ENCODE measurements at regions not wholly inside any gene's neighbourhood (a gene's known extent, or its start where the extent isn't known, plus 50 kb on each side); places are given as distances from the start of the nearest gene placed in this dataset.

- no peaks in the 10 kb centered on the region for H3K27me3 ChIP-seq (ENCODE audit: control insufficient read depth in 1 of 2, insufficient read depth in 1 of 2, low read length in 2 of 2)
- H2BK120ac ChIP-seq (ENCODE audit: low read depth, low read length): no peak overlapping the region
- peak; percentile 21 for DNase-seq
- H3K27ac ChIP-seq (ENCODE audit: low read length, poor library complexity, severe bottlenecking): no peak overlapping the region
- H2BK12ac ChIP-seq (ENCODE audit: low read length in 2 of 2): no peak overlapping the region
- no peak overlapping the region for H3K4ac ChIP-seq (ENCODE audit: low read depth in 1 of 2, low read length in 2 of 2)
- no peak overlapping the region for H2BK15ac ChIP-seq (ENCODE audit: low read depth, poor library complexity, severe bottlenecking)
- H3K18ac ChIP-seq (ENCODE audit: low read depth in 1 of 2, low read length in 2 of 2): no peak overlapping the region
- H3K4me3 ChIP-seq (ENCODE audit: insufficient read depth in 1 of 2, low read depth in 1 of 2, low read length in 2 of 2): no peak overlapping the region
- peaks cover 6% of the 10 kb centered on the region for H3K4me1 ChIP-seq (ENCODE audit: control insufficient read depth, insufficient read depth, low read depth, low read length)
- H2AFZ ChIP-seq (ENCODE audit: low read depth, low read length): no peak overlapping the region
- H3K79me1 ChIP-seq (replicated peaks; ENCODE audit: low read length, poor library complexity, severe bottlenecking): no peaks in the 10 kb centered on the region
- H3K9me3 ChIP-seq (ENCODE audit: control insufficient read depth, low read length): no peaks in the 10 kb centered on the region
- H4K8ac ChIP-seq (ENCODE audit: low read length): no peak overlapping the region
- H3K9ac ChIP-seq (ENCODE audit: low read length): no peak overlapping the region
- no peak overlapping the region for H4K91ac ChIP-seq (ENCODE audit: low read length)
- no peak overlapping the region for H3K14ac ChIP-seq (ENCODE audit: low read length in 2 of 2)
- no peak overlapping the region for H2BK5ac ChIP-seq (ENCODE audit: low read depth, low read length, poor library complexity, severe bottlenecking)
- no peaks in the 10 kb centered on the region for H3K36me3 ChIP-seq (ENCODE audit: control insufficient read depth in 1 of 2, insufficient read depth in 2 of 2, low read depth in 1 of 2, low read length in 2 of 2)
- no peak overlapping the region for H2AK5ac ChIP-seq (ENCODE audit: low read length, severe bottlenecking)
- no peak overlapping the region for H3K23ac ChIP-seq (ENCODE audit: low read length in 2 of 2)
- H3K4me2 ChIP-seq (ENCODE audit: low read length, poor library complexity, severe bottlenecking): no peak overlapping the region
- WGBS: no CpG with 5 or more reads among the region's 3 CpGs
Measured at GRCh38 chr7:93048136-93048930, 69.4 kb downstream of the SAMD9 start.

DNA sequence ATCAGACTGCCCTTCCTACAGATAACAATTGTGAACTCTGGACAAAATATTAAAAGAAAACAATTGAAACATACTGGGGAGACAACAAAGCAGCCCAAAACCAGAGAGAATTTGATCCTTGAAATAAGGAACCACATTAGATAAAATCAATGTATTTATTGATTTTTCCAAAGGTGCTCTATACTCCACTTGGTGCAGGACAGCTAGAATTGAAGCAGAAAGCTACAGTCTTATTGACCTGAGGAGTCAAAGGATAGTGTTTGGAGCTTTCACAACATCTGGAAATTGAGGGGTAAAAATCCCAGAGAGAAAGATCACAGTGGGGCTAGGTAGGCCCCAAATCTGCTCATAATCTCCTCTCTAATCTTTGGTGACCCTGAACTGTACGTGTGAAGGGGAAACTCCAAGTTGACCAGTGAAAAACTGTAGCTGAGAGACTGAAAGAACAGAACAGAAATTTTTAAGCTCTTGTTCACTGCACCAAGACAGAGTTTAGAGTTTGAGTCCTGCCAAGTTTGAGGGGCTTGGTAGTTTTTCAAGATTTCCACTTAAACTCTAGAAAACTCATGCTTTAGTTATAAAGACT is 70.2 kb downstream of the SAMD9 start:
- H2BK5ac ChIP-seq (ENCODE audit: low read depth, low read length, poor library complexity, severe bottlenecking): no peak overlapping the region
- peak overlapping the region; percentile 41 for H4K8ac ChIP-seq (ENCODE audit: low read length)
- no peak overlapping the region for H3K4me3 ChIP-seq (ENCODE audit: insufficient read depth in 1 of 2, low read depth in 1 of 2, low read length in 2 of 2)
- peak overlapping the region; percentile 34 for H2BK120ac ChIP-seq (ENCODE audit: low read depth, low read length)
- H3K4me1 ChIP-seq (ENCODE audit: control insufficient read depth, insufficient read depth, low read depth, low read length): peaks cover 9% of the 10 kb centered on the region
- peak overlapping the region; percentile 6 to 34 for H3K18ac ChIP-seq (ENCODE audit: low read depth in 1 of 2, low read length in 2 of 2)
- H3K14ac ChIP-seq (ENCODE audit: low read length in 2 of 2): no peak overlapping the region
- no peak overlapping the region for H3K4me2 ChIP-seq (ENCODE audit: low read length, poor library complexity, severe bottlenecking)
- no peak overlapping the region for H3K9ac ChIP-seq (ENCODE audit: low read length)
- no peak overlapping the region for H3K23ac ChIP-seq (ENCODE audit: low read length in 2 of 2)
- H2AFZ ChIP-seq (ENCODE audit: low read depth, low read length): no peak overlapping the region
- H3K4ac ChIP-seq (ENCODE audit: low read depth in 1 of 2, low read length in 2 of 2): no peak overlapping the region
- 89% methylated on average over 1 of the region's 1 CpG for whole genome bisulfite sequencing
- H3K27ac ChIP-seq (ENCODE audit: low read length, poor library complexity, severe bottlenecking): no peak overlapping the region
- no peak for DNase-seq
- H2BK12ac ChIP-seq (ENCODE audit: low read length in 2 of 2): no peak overlapping the region
- no peak overlapping the region for H4K91ac ChIP-seq (ENCODE audit: low read length)
- no peaks in the 10 kb centered on the region for H3K27me3 ChIP-seq (ENCODE audit: control insufficient read depth in 1 of 2, insufficient read depth in 1 of 2, low read length in 2 of 2)
- no peaks in the 10 kb centered on the region for H3K79me1 ChIP-seq (replicated peaks; ENCODE audit: low read length, poor library complexity, severe bottlenecking)
- no peaks in the 10 kb centered on the region for H3K9me3 ChIP-seq (ENCODE audit: control insufficient read depth, low read length)
- H2BK15ac ChIP-seq (ENCODE audit: low read depth, poor library complexity, severe bottlenecking): no peak overlapping the region
- no peak overlapping the region for H2AK5ac ChIP-seq (ENCODE audit: low read length, severe bottlenecking)
- H3K36me3 ChIP-seq (ENCODE audit: control insufficient read depth in 1 of 2, insufficient read depth in 2 of 2, low read depth in 1 of 2, low read length in 2 of 2): no peaks in the 10 kb centered on the region

DNA sequence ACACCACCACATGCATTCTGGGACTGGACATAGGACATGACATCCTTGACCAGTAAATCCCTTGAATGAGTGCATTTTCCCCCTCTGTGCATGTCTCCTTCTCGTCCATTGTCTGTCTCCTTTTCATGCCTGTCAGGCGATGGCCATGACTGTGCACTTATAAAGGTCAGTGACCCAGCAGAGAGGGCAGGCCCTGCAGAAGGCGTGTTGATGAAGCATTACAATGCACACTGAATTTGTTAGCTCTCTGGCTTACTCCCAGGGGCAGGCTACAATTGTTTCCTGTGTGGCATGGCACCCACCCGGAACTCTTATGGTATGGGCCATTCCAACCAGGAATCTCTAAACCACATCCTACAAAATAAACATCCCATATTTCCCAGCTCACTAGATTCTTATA is 71.1 kb downstream of the SAMD9 start:
- H3K9ac ChIP-seq (ENCODE audit: low read length): no peak overlapping the region
- no peak overlapping the region for H2AFZ ChIP-seq (ENCODE audit: low read depth, low read length)
- H4K91ac ChIP-seq (ENCODE audit: low read length): no peak overlapping the region
- H2AK5ac ChIP-seq (ENCODE audit: low read length, severe bottlenecking): no peak overlapping the region
- peak overlapping the region in 1 of 2 experiments; percentile 77 for H3K18ac ChIP-seq (ENCODE audit: low read depth in 1 of 2, low read length in 2 of 2)
- H2BK5ac ChIP-seq (ENCODE audit: low read depth, low read length, poor library complexity, severe bottlenecking): no peak overlapping the region
- peaks cover 9% of the 10 kb centered on the region for H3K4me1 ChIP-seq (ENCODE audit: control insufficient read depth, insufficient read depth, low read depth, low read length)
- H3K14ac ChIP-seq (ENCODE audit: low read length in 2 of 2): peak overlapping the region in 1 of 2 experiments; percentile 92
- H3K23ac ChIP-seq (ENCODE audit: low read length in 2 of 2): no peak overlapping the region
- no peaks in the 10 kb centered on the region for H3K79me1 ChIP-seq (replicated peaks; ENCODE audit: low read length, poor library complexity, severe bottlenecking)
- H3K27ac ChIP-seq (ENCODE audit: low read length, poor library complexity, severe bottlenecking): no peak overlapping the region
- no peak overlapping the region for H3K4me3 ChIP-seq (ENCODE audit: insufficient read depth in 1 of 2, low read depth in 1 of 2, low read length in 2 of 2)
- no peaks in the 10 kb centered on the region for H3K9me3 ChIP-seq (ENCODE audit: control insufficient read depth, low read length)
- no peak overlapping the region for H2BK15ac ChIP-seq (ENCODE audit: low read depth, poor library complexity, severe bottlenecking)
- no peak overlapping the region for H2BK120ac ChIP-seq (ENCODE audit: low read depth, low read length)
- peak overlapping the region in 1 of 2 experiments; percentile 75 for H2BK12ac ChIP-seq (ENCODE audit: low read length in 2 of 2)
- peak; percentile 26 for DNase-seq
- WGBS: 8% methylated on average over 4 of the region's 4 CpGs
- no peaks in the 10 kb centered on the region for H3K27me3 ChIP-seq (ENCODE audit: control insufficient read depth in 1 of 2, insufficient read depth in 1 of 2, low read length in 2 of 2)
- no peak overlapping the region for H3K4me2 ChIP-seq (ENCODE audit: low read length, poor library complexity, severe bottlenecking)
- peak overlapping the region; percentile 87 for H4K8ac ChIP-seq (ENCODE audit: low read length)
- H3K36me3 ChIP-seq (ENCODE audit: control insufficient read depth in 1 of 2, insufficient read depth in 2 of 2, low read depth in 1 of 2, low read length in 2 of 2): no peaks in the 10 kb centered on the region
- peak overlapping the region in 1 of 2 experiments; percentile 87 for H3K4ac ChIP-seq (ENCODE audit: low read depth in 1 of 2, low read length in 2 of 2)

GRCh38 chr7:93044147-93044810 is 73.5 kb downstream of the SAMD9 start:
- no peak overlapping the region for H2BK15ac ChIP-seq (ENCODE audit: low read depth, poor library complexity, severe bottlenecking)
- H3K4ac ChIP-seq (ENCODE audit: low read depth in 1 of 2, low read length in 2 of 2): no peak overlapping the region
- no peak overlapping the region for H3K23ac ChIP-seq (ENCODE audit: low read length in 2 of 2)
- peak overlapping the region; percentile 61 for H3K27ac ChIP-seq (ENCODE audit: low read length, poor library complexity, severe bottlenecking)
- no peaks in the 10 kb centered on the region for H3K9me3 ChIP-seq (ENCODE audit: control insufficient read depth, low read length)
- no peak overlapping the region for H2BK12ac ChIP-seq (ENCODE audit: low read length in 2 of 2)
- WGBS: 66% methylated on average over 2 of the region's 6 CpGs
- no peak overlapping the region for H4K8ac ChIP-seq (ENCODE audit: low read length)
- H3K36me3 ChIP-seq (ENCODE audit: control insufficient read depth in 1 of 2, insufficient read depth in 2 of 2, low read depth in 1 of 2, low read length in 2 of 2): no peaks in the 10 kb centered on the region
- no peak overlapping the region for H2BK5ac ChIP-seq (ENCODE audit: low read depth, low read length, poor library complexity, severe bottlenecking)
- H3K18ac ChIP-seq (ENCODE audit: low read depth in 1 of 2, low read length in 2 of 2): no peak overlapping the region
- H2AFZ ChIP-seq (ENCODE audit: low read depth, low read length): no peak overlapping the region
- H3K4me3 ChIP-seq (ENCODE audit: insufficient read depth in 1 of 2, low read depth in 1 of 2, low read length in 2 of 2): peak overlapping the region in 1 of 2 experiments; percentile 70
- H3K9ac ChIP-seq (ENCODE audit: low read length): peak overlapping the region; percentile 80
- no peak overlapping the region for H2BK120ac ChIP-seq (ENCODE audit: low read depth, low read length)
- H4K91ac ChIP-seq (ENCODE audit: low read length): no peak overlapping the region
- H3K27me3 ChIP-seq (ENCODE audit: control insufficient read depth in 1 of 2, insufficient read depth in 1 of 2, low read length in 2 of 2): no peaks in the 10 kb centered on the region
- DNase-seq: no peak
- no peak overlapping the region for H3K4me2 ChIP-seq (ENCODE audit: low read length, poor library complexity, severe bottlenecking)
- H3K4me1 ChIP-seq (ENCODE audit: control insufficient read depth, insufficient read depth, low read depth, low read length): peaks cover 11% of the 10 kb centered on the region
- no peaks in the 10 kb centered on the region for H3K79me1 ChIP-seq (replicated peaks; ENCODE audit: low read length, poor library complexity, severe bottlenecking)
- H2AK5ac ChIP-seq (ENCODE audit: low read length, severe bottlenecking): no peak overlapping the region
- H3K14ac ChIP-seq (ENCODE audit: low read length in 2 of 2): no peak overlapping the region
